ENCODE measurements at regions not wholly inside any gene's neighbourhood (a gene's known extent, or its start where the extent isn't known, plus 50 kb on each side); places are given as distances from the start of the nearest gene placed in this dataset.

- no peak for DNase-seq
These were observed 235.0 kb upstream of the HNMT start for GRCh38 chr2:137729305-137729704.

- no peak for DNase-seq
These were observed 226.7 kb upstream of the HNMT start for GRCh38 chr2:137737559-137737958.

GRCh38 chr2:137741784-137742362 is 222.4 kb upstream of the HNMT start:
- no peak for DNase-seq

GRCh38 chr2:137747509-137747908 is 216.8 kb upstream of the HNMT start:
- DNase-seq = no peak

GRCh38 chr2:137748533-137748932 is 215.7 kb upstream of the HNMT start:
- DNase-seq = no peak

- no peak for DNase-seq
These were observed 199.6 kb upstream of the HNMT start for GRCh38 chr2:137764646-137765045.

GRCh38 chr2:137769406-137769805 is 194.9 kb upstream of the HNMT start:
- DNase-seq = no peak

GRCh38 chr2:137770166-137770565 is 194.1 kb upstream of the HNMT start:
- no peak for DNase-seq

GRCh38 chr2:137771064-137771463 is 193.2 kb upstream of the HNMT start:
- no peak for DNase-seq

GRCh38 chr2:137772451-137772850 is 191.8 kb upstream of the HNMT start:
- no peak for DNase-seq

- DNase-seq = no peak
These were observed 188.7 kb upstream of the HNMT start for GRCh38 chr2:137775529-137775928.

- DNase-seq = no peak
These were observed 187.6 kb upstream of the HNMT start for GRCh38 chr2:137776697-137777096.

GRCh38 chr2:137797641-137798040 is 166.6 kb upstream of the HNMT start:
- DNase-seq = no peak

GRCh38 chr2:137799600-137799999 is 164.7 kb upstream of the HNMT start:
- DNase-seq = no peak

- DNase-seq = no peak
These were observed 163.9 kb upstream of the HNMT start for GRCh38 chr2:137800386-137800785.

- no peak for DNase-seq
These were observed 163.0 kb upstream of the HNMT start for GRCh38 chr2:137801228-137801627.

GRCh38 chr2:137802038-137802437 is 162.2 kb upstream of the HNMT start:
- DNase-seq = no peak

GRCh38 chr2:137806068-137806805 is 158.0 kb upstream of the HNMT start:
- DNase-seq = no peak

- DNase-seq = no peak
These were observed 155.0 kb upstream of the HNMT start for GRCh38 chr2:137809252-137809651.

GRCh38 chr2:137809837-137810236 is 154.4 kb upstream of the HNMT start:
- no peak for DNase-seq

GRCh38 chr2:137812517-137812916 is 151.8 kb upstream of the HNMT start:
- DNase-seq = no peak

- no peak for DNase-seq
These were observed 151.1 kb upstream of the HNMT start for GRCh38 chr2:137813176-137813575.

GRCh38 chr2:137817058-137817457 is 147.2 kb upstream of the HNMT start:
- DNase-seq = no peak

GRCh38 chr2:137823196-137823595 is 141.1 kb upstream of the HNMT start:
- no peak for DNase-seq

- DNase-seq = no peak
These were observed 139.8 kb upstream of the HNMT start for GRCh38 chr2:137824501-137824900.
